ENCODE measurements at regions not wholly inside any gene's neighbourhood (a gene's known extent, or its start where the extent isn't known, plus 50 kb on each side); places are given as distances from the start of the nearest gene placed in this dataset.

DNA sequence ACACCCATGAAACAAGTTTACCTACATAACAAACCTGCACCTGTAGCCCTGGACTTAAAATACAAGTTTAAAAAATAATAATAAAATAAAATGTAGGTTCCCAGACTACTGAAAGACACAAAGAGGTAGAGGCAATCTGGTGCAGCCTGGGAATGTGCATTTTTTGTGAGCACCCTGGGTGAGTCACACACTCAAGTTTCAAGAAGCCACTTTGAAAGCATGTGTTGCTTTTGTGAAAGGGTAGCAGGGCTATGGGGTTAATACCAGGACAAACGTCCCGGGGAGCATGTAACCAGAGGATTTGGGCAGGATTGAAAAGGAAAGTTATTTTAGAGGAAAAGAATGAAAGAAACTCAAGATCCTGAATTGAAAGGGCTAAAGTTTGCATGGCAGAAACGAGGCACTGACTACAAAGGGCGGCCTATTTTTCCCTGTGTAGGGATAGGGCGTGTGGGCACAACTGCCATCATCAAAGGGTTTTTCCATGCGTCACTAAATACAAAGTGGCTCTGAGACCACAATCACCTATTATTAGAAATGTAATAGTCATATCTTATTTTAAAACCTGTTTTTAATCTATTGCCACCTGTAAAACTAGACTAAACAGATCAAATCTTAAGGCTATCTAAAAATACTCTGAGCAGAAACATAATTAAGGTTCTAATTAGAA lies 314.9 kb downstream of the COG6 start:
- TF ChIP-seq, protein P1, sequence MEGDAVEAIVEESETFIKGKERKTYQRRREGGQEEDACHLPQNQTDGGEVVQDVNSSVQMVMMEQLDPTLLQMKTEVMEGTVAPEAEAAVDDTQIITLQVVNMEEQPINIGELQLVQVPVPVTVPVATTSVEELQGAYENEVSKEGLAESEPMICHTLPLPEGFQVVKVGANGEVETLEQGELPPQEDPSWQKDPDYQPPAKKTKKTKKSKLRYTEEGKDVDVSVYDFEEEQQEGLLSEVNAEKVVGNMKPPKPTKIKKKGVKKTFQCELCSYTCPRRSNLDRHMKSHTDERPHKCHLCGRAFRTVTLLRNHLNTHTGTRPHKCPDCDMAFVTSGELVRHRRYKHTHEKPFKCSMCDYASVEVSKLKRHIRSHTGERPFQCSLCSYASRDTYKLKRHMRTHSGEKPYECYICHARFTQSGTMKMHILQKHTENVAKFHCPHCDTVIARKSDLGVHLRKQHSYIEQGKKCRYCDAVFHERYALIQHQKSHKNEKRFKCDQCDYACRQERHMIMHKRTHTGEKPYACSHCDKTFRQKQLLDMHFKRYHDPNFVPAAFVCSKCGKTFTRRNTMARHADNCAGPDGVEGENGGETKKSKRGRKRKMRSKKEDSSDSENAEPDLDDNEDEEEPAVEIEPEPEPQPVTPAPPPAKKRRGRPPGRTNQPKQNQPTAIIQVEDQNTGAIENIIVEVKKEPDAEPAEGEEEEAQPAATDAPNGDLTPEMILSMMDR (optimal IDR thresholded peaks at IDR 0.05 in 1 of 3, IDR thresholded peaks at IDR 0.05 in 1 of 3, conservative IDR thresholded peaks at IDR 0.05 in 1 of 3; ENCODE audit: extremely low read depth in 1 of 3, insufficient read depth in 2 of 3, low read length in 3 of 3): no peak
- no peak for TF ChIP-seq EZH2 (IDR thresholded peaks at IDR 0.05; ENCODE audit: low read length)

All from keratinocyte (primary cell).